ENCODE measurements at regions not wholly inside any gene's neighbourhood (a gene's known extent, or its start where the extent isn't known, plus 50 kb on each side); places are given as distances from the start of the nearest gene placed in this dataset.
A peak's percentile ranks its signal among the peaks of the same experiment; 100 is the strongest.

DNA sequence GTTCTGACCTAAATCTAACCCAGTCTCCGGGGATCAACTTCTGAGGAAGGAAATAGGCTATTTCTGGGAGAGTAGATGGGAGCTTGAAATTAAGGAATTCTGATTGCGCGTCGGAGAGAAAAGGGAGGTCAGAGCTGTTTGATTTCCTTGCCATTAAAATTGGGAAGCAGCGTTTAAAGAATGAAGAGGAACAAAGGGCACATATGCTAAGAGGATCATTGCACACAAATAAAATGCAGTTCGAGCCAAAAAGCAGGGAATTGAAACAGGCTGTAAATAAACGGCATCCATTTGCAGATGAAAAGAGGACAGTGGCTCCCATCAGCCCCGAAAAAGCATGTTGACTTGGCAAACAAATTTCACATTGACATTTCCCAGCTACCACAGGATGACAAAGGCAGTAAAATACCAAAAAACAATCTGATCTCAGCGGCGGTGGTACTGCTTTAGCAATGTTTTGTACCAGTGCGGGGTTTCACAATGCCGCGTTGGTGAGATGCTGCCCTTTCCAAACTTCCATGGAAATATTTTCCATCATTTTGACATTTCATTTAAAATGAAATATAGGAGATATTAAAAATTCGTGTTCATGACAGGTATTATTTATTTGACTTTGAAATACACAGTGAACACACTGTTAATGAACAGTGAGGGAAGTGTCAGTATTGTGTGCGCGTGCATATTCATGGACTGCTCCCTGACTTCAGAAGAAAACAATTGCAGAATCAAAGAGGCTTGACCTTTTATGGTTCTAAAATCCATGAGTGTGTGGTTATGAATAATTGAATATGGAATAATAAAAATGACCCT, 108.8 kb downstream of the SQOR start:
- Mint-ChIP-seq H3K4me1 (peaks cover 11 to 17% of the 10 kb centered on the region in 2 experiments), H3K36me3 (ENCODE audit: insufficient read depth in 1 of 3, low read depth in 3 of 3) (peaks cover 0 to 5% (median 0%) of the 10 kb centered on the region in 3 experiments; a peak in 1 of 7 replicates), H3K27me3 (ENCODE audit: low read depth) (no peaks in the 10 kb centered on the region; the same call in none of the 2 replicates), H3K27ac (peak overlapping the region in 2 of 3 experiments; percentile 13 to 79; a peak in 3 of 7 replicates), H3K9me3 (peaks cover 4 to 6% of the 10 kb centered on the region in 2 experiments; a peak in 1 of 5 replicates), H3K4me3 (no peak overlapping the region)
- Histone ChIP-seq H3K56ac (ENCODE audit: insufficient read length, low read depth, low read length) (no peak overlapping the region), H3K4me1 (ENCODE audit: insufficient read depth, low read length) (peaks cover 5% of the 10 kb centered on the region; the same call in 1 of the 2 replicates), H3K18ac (ENCODE audit: insufficient read length, low read depth, low read length) (no peak overlapping the region), H2BK5ac (ENCODE audit: insufficient read length, low read length) (no peak overlapping the region), H4K20me1 (ENCODE audit: control insufficient read depth, insufficient read depth, insufficient read length) (no peaks in the 10 kb centered on the region), H2BK120ac (ENCODE audit: low read depth, low read length, poor library complexity, severe bottlenecking) (no peak overlapping the region), H3K23me2 (ENCODE audit: insufficient read length, low read depth, low read length, poor library complexity, severe bottlenecking) (no peaks in the 10 kb centered on the region), H2BK15ac (ENCODE audit: low read depth, low read length) (no peak overlapping the region), H2BK12ac (ENCODE audit: insufficient read length, low read depth, low read length) (no peak overlapping the region), H3K79me1 (ENCODE audit: insufficient read depth, low read depth, low read length, poor library complexity, severe bottlenecking) (no peaks in the 10 kb centered on the region), H3K23ac (ENCODE audit: insufficient read length, low read depth, low read length) (no peak overlapping the region), H2AK5ac (ENCODE audit: insufficient read length, low read length) (no peak overlapping the region), H4K8ac (replicated peaks; ENCODE audit: insufficient read length, low read depth, low read length) (no peak overlapping the region), H3K14ac (ENCODE audit: insufficient read depth, low read length) (no peak overlapping the region), H4K91ac (ENCODE audit: insufficient read length, low read depth, low read length) (no peak overlapping the region), H3K9ac (ENCODE audit: extremely low read depth, insufficient read length, low read length) (no peak overlapping the region), H3K27me3 (ENCODE audit: insufficient read depth, low read length) (no peaks in the 10 kb centered on the region), H2AFZ (ENCODE audit: low read length) (no peak overlapping the region), H3K79me2 (ENCODE audit: insufficient read depth, low read length) (no peaks in the 10 kb centered on the region), H4K5ac (ENCODE audit: insufficient read length, low read depth, low read length) (no peak overlapping the region), H2BK20ac (ENCODE audit: low read depth, low read length, poor library complexity, severe bottlenecking) (no peak overlapping the region), H3T11ph (ENCODE audit: low read length) (no peak overlapping the region), H3K9me3 (ENCODE audit: control insufficient read depth, low read depth, low read length) (no peaks in the 10 kb centered on the region), H3K27ac (ENCODE audit: insufficient read length, low read depth, low read length) (no peak overlapping the region), H3K4ac (ENCODE audit: low read depth, low read length) (no peak overlapping the region), H3K4me2 (ENCODE audit: insufficient read depth, insufficient read length, low read length) (no peak overlapping the region)
- no CpG with 5 or more reads among the region's 16 CpGs for WGBS (ENCODE audit: extremely low coverage, insufficient read length, low lambda C conversion rate)
- TF ChIP-seq, protein P1, sequence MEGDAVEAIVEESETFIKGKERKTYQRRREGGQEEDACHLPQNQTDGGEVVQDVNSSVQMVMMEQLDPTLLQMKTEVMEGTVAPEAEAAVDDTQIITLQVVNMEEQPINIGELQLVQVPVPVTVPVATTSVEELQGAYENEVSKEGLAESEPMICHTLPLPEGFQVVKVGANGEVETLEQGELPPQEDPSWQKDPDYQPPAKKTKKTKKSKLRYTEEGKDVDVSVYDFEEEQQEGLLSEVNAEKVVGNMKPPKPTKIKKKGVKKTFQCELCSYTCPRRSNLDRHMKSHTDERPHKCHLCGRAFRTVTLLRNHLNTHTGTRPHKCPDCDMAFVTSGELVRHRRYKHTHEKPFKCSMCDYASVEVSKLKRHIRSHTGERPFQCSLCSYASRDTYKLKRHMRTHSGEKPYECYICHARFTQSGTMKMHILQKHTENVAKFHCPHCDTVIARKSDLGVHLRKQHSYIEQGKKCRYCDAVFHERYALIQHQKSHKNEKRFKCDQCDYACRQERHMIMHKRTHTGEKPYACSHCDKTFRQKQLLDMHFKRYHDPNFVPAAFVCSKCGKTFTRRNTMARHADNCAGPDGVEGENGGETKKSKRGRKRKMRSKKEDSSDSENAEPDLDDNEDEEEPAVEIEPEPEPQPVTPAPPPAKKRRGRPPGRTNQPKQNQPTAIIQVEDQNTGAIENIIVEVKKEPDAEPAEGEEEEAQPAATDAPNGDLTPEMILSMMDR (conservative IDR thresholded peaks at IDR 0.05) = no peak
- no peak for DNase-seq

Data from H9 (cell line).